ENCODE measurements at regions not wholly inside any gene's neighbourhood (a gene's known extent, or its start where the extent isn't known, plus 50 kb on each side); places are given as distances from the start of the nearest gene placed in this dataset.

DNA sequence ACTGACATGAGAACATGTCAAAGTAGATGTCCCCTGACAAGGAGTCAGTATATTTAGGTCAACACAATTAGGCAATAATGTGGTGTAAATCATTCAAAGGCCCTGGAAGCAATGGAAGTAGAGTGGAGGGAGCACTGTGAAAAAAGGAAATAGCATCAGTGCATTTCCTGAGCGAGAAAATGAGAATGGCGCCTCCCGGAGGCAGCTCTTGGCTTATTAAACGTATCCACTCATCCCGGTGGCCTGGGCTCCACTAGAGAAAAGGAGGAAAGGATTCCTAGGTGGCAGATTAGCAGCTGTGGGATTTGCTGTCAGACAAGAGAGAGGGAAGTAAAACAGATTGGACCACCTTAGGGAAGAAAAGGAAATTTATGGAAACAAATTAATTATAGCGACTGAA lies 173.7 kb upstream of the TMTC4 start:
- Histone ChIP-seq H2AFZ (ENCODE audit: control insufficient read depth, low read length) (no peak overlapping the region), H3K9me3 (ENCODE audit: control insufficient read depth, low read depth, low read length) (no peaks in the 10 kb centered on the region), H4K20me1 (ENCODE audit: control insufficient read depth, extremely low read depth, insufficient read depth, low read length) (no peaks in the 10 kb centered on the region), H3K36me3 (ENCODE audit: control insufficient read depth in 2 of 2, extremely low read depth in 1 of 2, insufficient read depth in 2 of 2, low read length in 2 of 2) (no peaks in the 10 kb centered on the region), H3K79me2 (ENCODE audit: control insufficient read depth, insufficient read depth, low read length) (no peaks in the 10 kb centered on the region), H3K9me1 (ENCODE audit: control insufficient read depth, extremely low read depth, insufficient read depth, low read length) (no peaks in the 10 kb centered on the region), H3K4me1 (ENCODE audit: control insufficient read depth, extremely low read depth, insufficient read depth, low read length) (no peaks in the 10 kb centered on the region), H3K27ac (ENCODE audit: control insufficient read depth, insufficient read depth, low read length) (no peak overlapping the region), H3K4me2 (ENCODE audit: control insufficient read depth, extremely low read depth, insufficient read depth, low read depth, low read length) (no peak overlapping the region), H3K9ac (ENCODE audit: control insufficient read depth, extremely low read depth, insufficient read depth, low read length) (no peak overlapping the region), H3K4me3 (ENCODE audit: control insufficient read depth in 2 of 3, extremely low read depth in 1 of 3, insufficient read depth in 2 of 3, low read depth in 1 of 3, low read length in 3 of 3) (no peak overlapping the region), H3K27me3 (ENCODE audit: control insufficient read depth, extremely low read depth, insufficient read depth, low read length) (no peaks in the 10 kb centered on the region)
- DNase-seq (ENCODE audit: low read depth, low spot score): no peak
- FAIRE-seq: no peak
- dilution Hi-C loops (cut with MboI; ENCODE audit: extremely low pct_ligation_motif_present, low sequenced_read_pairs): no loop called here
- TF ChIP-seq, protein P1, sequence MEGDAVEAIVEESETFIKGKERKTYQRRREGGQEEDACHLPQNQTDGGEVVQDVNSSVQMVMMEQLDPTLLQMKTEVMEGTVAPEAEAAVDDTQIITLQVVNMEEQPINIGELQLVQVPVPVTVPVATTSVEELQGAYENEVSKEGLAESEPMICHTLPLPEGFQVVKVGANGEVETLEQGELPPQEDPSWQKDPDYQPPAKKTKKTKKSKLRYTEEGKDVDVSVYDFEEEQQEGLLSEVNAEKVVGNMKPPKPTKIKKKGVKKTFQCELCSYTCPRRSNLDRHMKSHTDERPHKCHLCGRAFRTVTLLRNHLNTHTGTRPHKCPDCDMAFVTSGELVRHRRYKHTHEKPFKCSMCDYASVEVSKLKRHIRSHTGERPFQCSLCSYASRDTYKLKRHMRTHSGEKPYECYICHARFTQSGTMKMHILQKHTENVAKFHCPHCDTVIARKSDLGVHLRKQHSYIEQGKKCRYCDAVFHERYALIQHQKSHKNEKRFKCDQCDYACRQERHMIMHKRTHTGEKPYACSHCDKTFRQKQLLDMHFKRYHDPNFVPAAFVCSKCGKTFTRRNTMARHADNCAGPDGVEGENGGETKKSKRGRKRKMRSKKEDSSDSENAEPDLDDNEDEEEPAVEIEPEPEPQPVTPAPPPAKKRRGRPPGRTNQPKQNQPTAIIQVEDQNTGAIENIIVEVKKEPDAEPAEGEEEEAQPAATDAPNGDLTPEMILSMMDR (optimal IDR thresholded peaks at IDR 0.05 in 1 of 3, IDR thresholded peaks at IDR 0.05 in 1 of 3, conservative IDR thresholded peaks at IDR 0.05 in 1 of 3; ENCODE audit: extremely low read depth in 1 of 3, insufficient read depth in 2 of 3, low read length in 3 of 3): no peak
- no peak for TF ChIP-seq EZH2 (IDR thresholded peaks at IDR 0.05; ENCODE audit: low read length)

DNA sequence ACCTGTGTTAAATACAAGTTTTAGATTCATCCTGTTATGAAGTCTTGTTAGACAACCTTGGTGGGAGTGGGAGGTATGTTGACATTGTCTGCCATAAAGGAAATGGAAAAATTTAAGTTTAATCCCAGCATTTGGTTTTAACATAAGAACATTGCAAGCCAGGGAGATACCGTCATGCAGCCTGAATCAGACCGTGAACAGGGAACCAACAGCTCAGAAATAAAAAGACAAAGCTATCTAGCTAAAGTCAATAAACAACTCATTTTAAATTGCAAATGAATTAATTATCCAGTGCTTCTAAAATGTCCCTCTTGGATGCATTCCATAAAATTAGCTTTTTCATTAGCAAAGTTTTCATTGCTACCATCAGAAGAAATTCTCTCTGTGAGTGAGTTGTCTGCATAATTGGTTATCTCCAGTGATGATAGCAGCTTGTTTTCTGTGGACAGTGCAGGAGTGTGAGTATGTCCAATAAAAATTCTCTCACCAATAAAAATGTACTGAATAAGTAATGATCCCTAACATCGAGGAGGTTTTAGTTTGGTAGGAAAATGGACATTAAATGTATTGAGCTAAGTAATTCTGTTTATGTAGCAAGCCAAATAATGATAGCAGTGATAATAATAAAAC lies 170.6 kb upstream of the TMTC4 start:
- Histone ChIP-seq H3K4me2 (ENCODE audit: control insufficient read depth, extremely low read depth, insufficient read depth, low read depth, low read length) (no peak overlapping the region), H3K36me3 (ENCODE audit: control insufficient read depth in 2 of 2, extremely low read depth in 1 of 2, insufficient read depth in 2 of 2, low read length in 2 of 2) (no peaks in the 10 kb centered on the region), H2AFZ (ENCODE audit: control insufficient read depth, low read length) (no peak overlapping the region), H3K27ac (ENCODE audit: control insufficient read depth, insufficient read depth, low read length) (no peak overlapping the region), H3K9ac (ENCODE audit: control insufficient read depth, extremely low read depth, insufficient read depth, low read length) (no peak overlapping the region), H4K20me1 (ENCODE audit: control insufficient read depth, extremely low read depth, insufficient read depth, low read length) (no peaks in the 10 kb centered on the region), H3K4me3 (ENCODE audit: control insufficient read depth in 2 of 3, extremely low read depth in 1 of 3, insufficient read depth in 2 of 3, low read depth in 1 of 3, low read length in 3 of 3) (no peak overlapping the region), H3K4me1 (ENCODE audit: control insufficient read depth, extremely low read depth, insufficient read depth, low read length) (no peaks in the 10 kb centered on the region), H3K79me2 (ENCODE audit: control insufficient read depth, insufficient read depth, low read length) (no peaks in the 10 kb centered on the region), H3K9me3 (ENCODE audit: control insufficient read depth, low read depth, low read length) (no peaks in the 10 kb centered on the region), H3K9me1 (ENCODE audit: control insufficient read depth, extremely low read depth, insufficient read depth, low read length) (no peaks in the 10 kb centered on the region), H3K27me3 (ENCODE audit: control insufficient read depth, extremely low read depth, insufficient read depth, low read length) (no peaks in the 10 kb centered on the region)
- dilution Hi-C loops (cut with MboI; ENCODE audit: extremely low pct_ligation_motif_present, low sequenced_read_pairs): no loop called here
- TF ChIP-seq, protein P1 (optimal IDR thresholded peaks at IDR 0.05 in 1 of 3, IDR thresholded peaks at IDR 0.05 in 1 of 3, conservative IDR thresholded peaks at IDR 0.05 in 1 of 3; ENCODE audit: extremely low read depth in 1 of 3, insufficient read depth in 2 of 3, low read length in 3 of 3): no peak
- no peak for TF ChIP-seq EZH2 (IDR thresholded peaks at IDR 0.05; ENCODE audit: low read length)
- DNase-seq (ENCODE audit: low read depth, low spot score) (no peak), FAIRE-seq (no peak)
